Left lung (tissue), 4 donors: ENCODE measurements at regions not wholly inside any gene's neighbourhood (a gene's known extent, or its start where the extent isn't known, plus 50 kb on each side); places are given as distances from the start of the nearest gene placed in this dataset.
A peak's percentile ranks its signal among the peaks of the same experiment; 100 is the strongest.

Experiments used
- ATAC-seq: fragments of 200-7000 bp; cut with Tn5 transposase; one replicate; pipeline ENCODE4 v1.9.1; 2020; ENCODE audit warnings: moderate library complexity
- DNase-seq, 4 donors: peaks; one replicate each; pipeline ENCODE4 v3.0.0-alpha.2; 2013 to 2020
- H3K27ac ChIP-seq, 2 donors: fragments of 200-600 bp; sonication (generic) in 1 of 2; one replicate each; pipeline versions ENCODE4 v1.5.0 to v1.8.0; 2020 to 2021
- H3K27me3 ChIP-seq, 2 donors: fragments of 200-600 bp; sonication (generic) in 1 of 2; one replicate each; pipeline versions ENCODE4 v1.5.0 to v1.8.0; 2020 to 2021
- H3K36me3 ChIP-seq, 2 donors: fragments of 200-600 bp; sonication (generic) in 1 of 2; one replicate each; pipeline versions ENCODE4 v1.5.0 to v1.8.0; 2020 to 2021
- H3K4me1 ChIP-seq, 2 donors: fragments of 200-600 bp; one replicate each; pipeline ENCODE4 v1.8.0; 2021
- H3K4me3 ChIP-seq, 2 donors: fragments of 200-600 bp; sonication (generic) in 1 of 2; one replicate each; pipeline versions ENCODE4 v1.5.0 to v1.8.0; 2020 to 2021; ENCODE audit warnings: mild to moderate bottlenecking in 1 of 2
- H3K9me3 ChIP-seq, 2 donors: fragments of 200-600 bp; sonication (generic) in 1 of 2; one replicate each; pipeline versions ENCODE4 v1.5.0 to v1.8.0; 2020 to 2021
- CTCF ChIP-seq, 2 donors: fragments of 200-600 bp; sonication (generic) in 1 of 2; IDR thresholded peaks; one replicate each; pipeline versions ENCODE4 v1.5.0 to v1.8.0; 2021; ENCODE audit warnings: antibody characterized with exemption in 2 of 2
- intact Hi-C, 2 donors: fragments of 100-400 bp; cut with DNase I; formaldehyde crosslinking; loops; one replicate each; pipeline versions ENCODE4 v1.11.2 to v1.14.2; 2022
- donor health status: DM: no; HTN: yes; CAD: no.
- donor health status: DM: no; HTN: no; CAD: no.

DNA sequence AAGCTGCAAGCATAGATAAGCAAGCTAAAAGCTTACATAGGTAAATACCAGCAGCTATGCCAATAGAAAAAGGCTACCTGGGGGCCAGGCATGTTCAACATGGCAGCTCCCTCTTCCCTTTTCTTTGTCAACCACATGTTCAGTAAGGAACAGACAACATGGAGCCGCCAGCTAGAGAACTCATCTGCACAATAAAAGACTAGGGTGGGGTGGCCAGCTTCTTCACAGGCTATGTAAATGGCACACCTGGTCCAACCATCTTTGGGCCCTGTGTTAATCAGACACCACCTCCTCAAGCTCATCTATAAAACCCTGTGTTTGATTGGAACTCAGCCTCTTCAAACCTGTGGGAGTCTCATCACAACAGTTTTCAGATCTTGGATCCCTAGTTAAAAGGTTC lies 129.7 kb upstream of the TMPO start:
- Histone ChIP-seq H3K27ac (no peak overlapping the region), H3K9me3 (no peaks in the 10 kb centered on the region), H3K36me3 (no peaks in the 10 kb centered on the region), H3K4me3 (no peak overlapping the region), H3K4me1 (no peaks in the 10 kb centered on the region), H3K27me3 (peaks cover 0 to 8% of the 10 kb centered on the region in 2 donors)
- no peak for ATAC-seq
- intact Hi-C loops = no loop called here
- no peak for TF ChIP-seq CTCF (IDR thresholded peaks at IDR 0.05)
- no peak for DNase-seq

GRCh38 chr12:98387444-98387843 lies 127.9 kb upstream of the TMPO start:
- no peak for ATAC-seq
- intact Hi-C loops = no loop called here
- TF ChIP-seq CTCF (IDR thresholded peaks at IDR 0.05) = no peak
- Histone ChIP-seq H3K4me3 (no peak overlapping the region), H3K27me3 (peaks cover 0 to 8% of the 10 kb centered on the region in 2 donors), H3K9me3 (no peaks in the 10 kb centered on the region), H3K36me3 (no peaks in the 10 kb centered on the region), H3K27ac (no peak overlapping the region), H3K4me1 (no peaks in the 10 kb centered on the region)
- no peak for DNase-seq

DNA sequence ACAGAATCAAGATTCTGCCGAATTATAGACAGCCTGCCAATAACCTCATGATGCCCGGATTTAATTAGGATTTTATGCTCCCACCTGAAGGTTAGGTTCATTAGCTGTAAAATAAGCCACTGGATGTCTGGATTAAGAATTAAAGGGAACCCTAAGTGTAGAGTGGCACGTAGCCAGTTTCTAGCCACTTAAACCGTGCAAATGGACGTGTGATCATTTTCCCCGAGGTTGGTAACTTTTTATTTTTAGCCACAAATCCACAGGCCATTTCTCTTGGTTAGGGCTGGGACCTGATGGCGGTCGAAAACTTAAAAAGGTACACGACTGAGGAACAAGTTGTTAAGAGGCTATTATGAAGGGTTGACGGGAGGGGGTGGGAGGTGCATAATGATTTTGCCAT lies 127.3 kb upstream of the TMPO start:
- H3K36me3 ChIP-seq = no peaks in the 10 kb centered on the region
- H3K9me3 ChIP-seq = no peaks in the 10 kb centered on the region
- no peak overlapping the region for H3K27ac ChIP-seq
- H3K4me1 ChIP-seq = no peaks in the 10 kb centered on the region
- no peak overlapping the region for H3K4me3 ChIP-seq
- intact Hi-C loops = no loop called here
- TF ChIP-seq CTCF (IDR thresholded peaks at IDR 0.05) = no peak
- peaks cover 0 to 8% of the 10 kb centered on the region in 2 donors for H3K27me3 ChIP-seq
- ATAC-seq (no peak), DNase-seq (no peak)

- DNase-seq = no peak
- no peak for ATAC-seq
- H3K27ac ChIP-seq = no peak overlapping the region
- H3K27me3 ChIP-seq = peaks cover 0 to 8% of the 10 kb centered on the region in 2 donors
- no peaks in the 10 kb centered on the region for H3K9me3 ChIP-seq
- intact Hi-C loops = no loop called here
- no peak overlapping the region for H3K4me3 ChIP-seq
- no peak for TF ChIP-seq CTCF (IDR thresholded peaks at IDR 0.05)
- H3K4me1 ChIP-seq = no peaks in the 10 kb centered on the region
- no peaks in the 10 kb centered on the region for H3K36me3 ChIP-seq
Observed at GRCh38 chr12:98389593-98389992, 125.8 kb upstream of the TMPO start.

- Histone ChIP-seq H3K27me3 (no peaks in the 10 kb centered on the region), H3K4me3 (peak overlapping the region; percentile 12 to 29)
Observed at GRCh38 chr12:98397323-98398105, 117.9 kb upstream of the TMPO start.

More at GRCh38 chr12:98397323-98398105, 117.9 kb upstream of the TMPO start:
- TF ChIP-seq CTCF (IDR thresholded peaks at IDR 0.05) = peak; percentile 90 to 94
- ATAC-seq (peak; percentile 100), DNase-seq (peak; percentile 69 to 87 (median 84))
- Histone ChIP-seq H3K27ac (no peak overlapping the region), H3K36me3 (no peaks in the 10 kb centered on the region), H3K9me3 (no peaks in the 10 kb centered on the region), H3K4me1 (peaks cover 0 to 17% of the 10 kb centered on the region in 2 donors)
- intact Hi-C loops = no loop called here
